BLaER1 treated with 17β-estradiol and CSF1 and Interleukin-3, amounts not matched to agents 10 nM and 100 nM (cell line): ENCODE measurements at regions not wholly inside any gene's neighbourhood (a gene's known extent, or its start where the extent isn't known, plus 50 kb on each side); places are given as distances from the start of the nearest gene placed in this dataset.

Experiments
- H3K27ac ChIP-seq, 11 experiments: shearing (Covaris generic); formaldehyde crosslinking; 2 replicates each; pipeline ENCODE4 v1.8.1; 2022
- H3K27me3 ChIP-seq, 11 experiments: shearing (Covaris generic); formaldehyde crosslinking; 2 replicates each; pipeline ENCODE4 v1.8.1; 2022
- H3K36me3 ChIP-seq, 11 experiments: shearing (Covaris generic); formaldehyde crosslinking; 2 replicates each; pipeline ENCODE4 v1.8.1; 2022
- H3K4me1 ChIP-seq, 10 experiments: shearing (Covaris generic); formaldehyde crosslinking; 2 replicates each; pipeline ENCODE4 v1.8.1; 2022
- H3K4me2 ChIP-seq, 11 experiments: shearing (Covaris generic); formaldehyde crosslinking; 2 replicates each; pipeline ENCODE4 v1.8.1; 2022
- H3K4me3 ChIP-seq, 10 experiments: shearing (Covaris generic); formaldehyde crosslinking; 2 replicates each; pipeline ENCODE4 v1.8.1; 2022
- H3K9ac ChIP-seq, 11 experiments: shearing (Covaris generic); formaldehyde crosslinking; 2 replicates each; pipeline ENCODE4 v1.8.1; 2022
- H3K9me3 ChIP-seq, 11 experiments: shearing (Covaris generic); formaldehyde crosslinking; replicated peaks in 1 of 11; 2 replicates each; pipeline ENCODE4 v1.8.1; 2022
- H4K20me1 ChIP-seq, 11 experiments: shearing (Covaris generic); formaldehyde crosslinking; 2 replicates each; pipeline ENCODE4 v1.8.1; 2022
- Cebpa-rat ChIP-seq, 11 experiments: shearing (Covaris generic); IDR thresholded peaks; 2 replicates each; pipeline ENCODE4 v1.8.1; 2022

DNA sequence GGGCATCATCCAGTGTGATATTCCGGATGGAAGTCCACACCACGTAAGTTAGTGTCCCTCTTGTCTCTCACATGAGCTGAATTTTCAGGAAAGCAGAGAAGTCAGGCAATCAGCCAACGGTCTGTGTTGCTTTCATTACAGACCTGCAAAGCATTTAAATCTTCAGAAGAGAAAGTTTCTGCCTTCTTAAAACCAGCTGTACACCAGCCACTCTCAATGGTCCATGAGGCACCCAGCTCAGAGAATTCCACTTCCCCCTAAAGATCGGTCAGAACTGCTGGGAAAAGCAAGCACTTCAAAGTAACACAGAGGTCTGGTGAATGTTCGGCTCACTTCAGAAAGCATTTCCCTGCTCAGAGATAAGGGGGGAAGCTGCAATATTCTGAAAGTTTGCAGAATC, 903.7 kb downstream of the EPHA3 start:
- Histone ChIP-seq H3K4me3 (no peak overlapping the region), H3K9me3 (no peaks in the 10 kb centered on the region), H3K36me3 (no peaks in the 10 kb centered on the region), H3K27ac (no peak overlapping the region), H3K9ac (no peak overlapping the region), H4K20me1 (no peaks in the 10 kb centered on the region), H3K27me3 (no peaks in the 10 kb centered on the region), H3K4me1 (peaks cover 4 to 40% (median 14%) of the 10 kb centered on the region in 10 experiments; a peak in 17 of 20 replicates), H3K4me2 (peak overlapping the region in 1 of 11 experiments; percentile 5; a peak in 1 of 22 replicates)
- no peak for TF ChIP-seq Cebpa-rat (IDR thresholded peaks at IDR 0.05)

DNA sequence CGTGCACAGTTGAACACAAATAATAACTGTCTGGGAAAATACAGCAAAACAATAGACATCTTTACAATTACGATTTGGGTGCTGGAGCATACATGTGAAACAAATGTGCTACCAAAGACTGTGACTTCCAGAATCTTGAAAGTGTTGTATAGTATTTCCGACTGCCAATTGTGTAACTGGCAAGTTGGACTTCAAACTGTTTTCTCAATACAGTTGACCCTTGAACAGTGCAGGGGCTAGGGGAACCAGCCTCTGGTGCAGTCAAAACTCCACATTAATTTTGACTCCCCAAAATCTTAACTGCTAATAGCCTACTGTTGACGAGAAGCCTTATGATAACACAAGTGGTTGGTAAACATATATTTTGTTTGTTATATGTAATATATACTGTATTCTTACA, 904.2 kb downstream of the EPHA3 start:
- H4K20me1 ChIP-seq, result no peaks in the 10 kb centered on the region
- H3K27ac ChIP-seq, result no peak overlapping the region
- no peak overlapping the region for H3K4me3 ChIP-seq
- no peak for TF ChIP-seq Cebpa-rat (IDR thresholded peaks at IDR 0.05)
- no peaks in the 10 kb centered on the region for H3K27me3 ChIP-seq
- H3K9ac ChIP-seq, result no peak overlapping the region
- peaks cover 4 to 45% (median 16%) of the 10 kb centered on the region in 10 experiments; a peak in 17 of 20 replicates for H3K4me1 ChIP-seq
- H3K36me3 ChIP-seq, result no peaks in the 10 kb centered on the region
- no peaks in the 10 kb centered on the region for H3K9me3 ChIP-seq
- H3K4me2 ChIP-seq, result peak overlapping the region in 1 of 11 experiments; percentile 5; a peak in 1 of 22 replicates

DNA sequence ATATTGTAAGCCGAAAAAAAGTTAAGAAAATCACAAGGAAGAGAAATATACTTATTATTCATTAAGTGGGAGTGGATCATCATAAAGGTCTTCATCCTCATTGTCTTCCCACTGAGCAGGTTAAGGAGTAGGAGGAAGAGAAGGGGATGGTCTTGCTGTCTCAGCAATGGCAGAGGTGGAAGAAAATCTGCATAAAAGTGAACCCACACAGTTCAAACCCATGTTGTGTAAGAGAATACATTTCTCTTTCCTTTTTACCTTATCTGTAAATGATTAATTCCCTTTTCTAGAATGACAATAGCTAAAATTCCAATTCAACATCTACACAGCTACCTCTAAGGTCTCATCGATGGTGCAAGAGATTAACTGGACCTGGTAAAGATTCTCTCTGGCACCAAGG, 904.6 kb downstream of the EPHA3 start:
- Histone ChIP-seq H3K4me3 (no peak overlapping the region), H3K36me3 (no peaks in the 10 kb centered on the region), H4K20me1 (no peaks in the 10 kb centered on the region), H3K27ac (no peak overlapping the region), H3K9me3 (no peaks in the 10 kb centered on the region), H3K27me3 (no peaks in the 10 kb centered on the region), H3K9ac (no peak overlapping the region), H3K4me1 (peaks cover 4 to 45% (median 17%) of the 10 kb centered on the region in 10 experiments; a peak in 17 of 20 replicates), H3K4me2 (no peak overlapping the region)
- no peak for TF ChIP-seq Cebpa-rat (IDR thresholded peaks at IDR 0.05)

DNA sequence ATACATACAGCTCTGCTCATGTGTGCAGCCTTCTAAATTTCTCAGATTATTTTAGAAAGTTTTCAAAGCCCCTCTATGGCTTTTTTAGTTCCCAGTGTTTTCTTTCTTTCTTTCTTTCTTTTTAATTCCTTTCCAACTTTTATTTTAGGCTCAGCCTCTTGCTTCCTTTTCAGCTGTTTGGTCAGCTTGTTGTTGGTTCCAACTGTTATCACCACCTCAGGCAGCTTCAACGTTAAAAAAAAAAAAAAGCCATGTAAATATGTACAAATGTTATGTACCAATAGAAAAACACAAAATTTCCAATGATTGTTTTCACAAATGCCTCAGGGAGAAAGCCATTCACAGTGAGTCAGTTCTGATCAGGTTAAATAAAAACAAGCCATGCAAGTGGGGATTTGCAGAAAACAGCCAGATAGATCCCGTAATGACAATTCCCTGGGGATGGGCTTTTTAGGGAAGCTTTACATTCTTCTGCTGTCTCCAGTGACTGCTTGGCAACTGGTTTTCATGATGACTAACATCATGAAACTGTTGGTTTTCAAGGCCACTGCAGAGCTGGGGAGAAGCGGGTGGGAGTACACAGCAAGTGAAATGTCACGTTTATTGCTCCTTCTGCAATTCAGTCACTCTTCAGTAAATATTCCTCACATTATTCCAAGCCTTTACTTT, 908.4 kb downstream of the EPHA3 start:
- no peak overlapping the region for H3K4me3 ChIP-seq

DNA sequence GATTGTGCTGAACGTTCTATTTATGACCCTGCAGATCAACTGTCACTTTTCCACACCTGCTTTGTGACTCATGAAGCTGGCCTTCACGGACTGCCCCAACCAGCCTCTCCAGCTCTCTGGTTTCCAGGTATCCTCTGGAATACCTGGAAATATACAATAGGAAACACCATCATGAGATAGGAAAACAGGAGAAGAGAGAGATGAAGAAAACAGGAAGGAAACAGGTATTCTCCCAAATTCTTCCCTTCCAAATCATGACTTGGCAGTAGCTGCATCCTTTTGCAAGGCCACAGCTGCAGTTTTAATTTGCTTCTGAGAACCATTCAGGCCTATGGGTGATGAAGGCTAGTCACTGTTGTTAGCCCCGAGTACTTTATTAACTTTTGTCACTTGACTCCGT, 909.1 kb downstream of the EPHA3 start:
- Histone ChIP-seq H3K9me3 (no peaks in the 10 kb centered on the region), H3K36me3 (no peaks in the 10 kb centered on the region), H3K4me1 (peaks cover 4 to 17% (median 12%) of the 10 kb centered on the region in 10 experiments; a peak in 17 of 20 replicates), H3K27me3 (no peaks in the 10 kb centered on the region), H3K27ac (no peak overlapping the region), H3K4me3 (no peak overlapping the region), H4K20me1 (no peaks in the 10 kb centered on the region), H3K4me2 (peak overlapping the region in 6 of 11 experiments; percentile 6 to 43 (median 30); a peak in 8 of 22 replicates), H3K9ac (no peak overlapping the region)
- TF ChIP-seq Cebpa-rat (IDR thresholded peaks at IDR 0.05), result no peak

More for the DNA sequence above, 908.4 kb downstream of the EPHA3 start:
- no peaks in the 10 kb centered on the region for H3K36me3 ChIP-seq
- peak overlapping the region; percentile 6 to 43 (median 27); a peak in 15 of 22 replicates for H3K4me2 ChIP-seq
- H3K27ac ChIP-seq, result 0 out of 22 replicates have a peak overlapping the region, but pooled peaks of 1 of the 11 experiments have one; percentile 21
- H3K9me3 ChIP-seq, result no peaks in the 10 kb centered on the region
- no peak overlapping the region for H3K9ac ChIP-seq
- no peak for TF ChIP-seq Cebpa-rat (IDR thresholded peaks at IDR 0.05)
- H3K4me1 ChIP-seq, result peaks cover 4 to 19% (median 12%) of the 10 kb centered on the region in 10 experiments; a peak in 17 of 20 replicates
- no peaks in the 10 kb centered on the region for H3K27me3 ChIP-seq
- H4K20me1 ChIP-seq, result no peaks in the 10 kb centered on the region

DNA sequence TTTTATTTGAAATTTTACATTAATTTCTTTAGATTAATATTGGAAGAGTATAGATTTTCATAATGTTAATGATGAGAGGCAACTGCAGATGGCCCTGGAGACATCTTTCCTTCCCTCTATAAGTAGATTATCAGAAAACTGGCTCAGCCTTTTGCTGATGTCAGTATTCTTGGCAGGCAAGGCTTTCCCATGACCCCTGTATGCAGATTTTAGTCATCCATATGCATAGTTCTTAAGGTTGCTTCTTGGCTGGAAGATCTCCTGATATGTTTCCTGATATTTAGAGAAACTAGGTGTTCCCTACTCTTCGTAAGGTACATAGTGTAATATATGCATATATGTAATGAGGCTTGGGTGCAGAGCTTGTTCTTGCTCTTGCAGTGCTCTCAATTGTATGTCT, 911.4 kb downstream of the EPHA3 start:
- Histone ChIP-seq H4K20me1 (no peaks in the 10 kb centered on the region), H3K4me3 (no peak overlapping the region), H3K27ac (no peak overlapping the region), H3K9me3 (no peaks in the 10 kb centered on the region), H3K27me3 (no peaks in the 10 kb centered on the region), H3K9ac (no peak overlapping the region), H3K36me3 (no peaks in the 10 kb centered on the region), H3K4me1 (peaks cover 4 to 17% (median 12%) of the 10 kb centered on the region in 10 experiments; a peak in 17 of 20 replicates), H3K4me2 (no peak overlapping the region)
- TF ChIP-seq Cebpa-rat (IDR thresholded peaks at IDR 0.05), result no peak

DNA sequence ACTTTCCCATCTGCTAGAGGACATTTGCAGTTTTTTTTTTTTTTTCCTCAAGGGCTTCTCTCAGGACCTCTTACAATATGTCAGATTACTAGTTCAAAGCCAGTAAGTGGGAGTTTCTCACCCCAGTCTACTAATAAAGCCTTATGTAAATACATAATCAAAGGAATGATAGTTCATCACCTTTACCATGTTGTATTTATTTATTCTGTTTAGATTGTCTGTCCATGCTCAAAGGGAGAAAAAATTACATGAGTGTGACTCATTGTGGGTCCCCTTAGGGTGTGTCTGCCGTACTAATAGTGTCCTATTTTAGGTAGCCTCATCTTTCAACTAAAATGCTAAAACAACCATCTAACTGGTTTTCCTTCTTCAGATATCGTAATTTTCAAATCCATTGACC, 917.6 kb downstream of the EPHA3 start:
- Histone ChIP-seq H3K4me2 (peak overlapping the region in 1 of 11 experiments; percentile 28; a peak in 1 of 22 replicates), H3K27ac (no peak overlapping the region), H3K27me3 (no peaks in the 10 kb centered on the region), H3K9ac (no peak overlapping the region), H3K36me3 (no peaks in the 10 kb centered on the region), H3K9me3 (peaks cover 0 to 6% (median 0%) of the 10 kb centered on the region in 11 experiments; a peak in 5 of 22 replicates), H3K4me3 (no peak overlapping the region), H4K20me1 (no peaks in the 10 kb centered on the region), H3K4me1 (peaks cover 0 to 14% (median 0%) of the 10 kb centered on the region in 10 experiments; a peak in 4 of 20 replicates)
- no peak for TF ChIP-seq Cebpa-rat (IDR thresholded peaks at IDR 0.05)

DNA sequence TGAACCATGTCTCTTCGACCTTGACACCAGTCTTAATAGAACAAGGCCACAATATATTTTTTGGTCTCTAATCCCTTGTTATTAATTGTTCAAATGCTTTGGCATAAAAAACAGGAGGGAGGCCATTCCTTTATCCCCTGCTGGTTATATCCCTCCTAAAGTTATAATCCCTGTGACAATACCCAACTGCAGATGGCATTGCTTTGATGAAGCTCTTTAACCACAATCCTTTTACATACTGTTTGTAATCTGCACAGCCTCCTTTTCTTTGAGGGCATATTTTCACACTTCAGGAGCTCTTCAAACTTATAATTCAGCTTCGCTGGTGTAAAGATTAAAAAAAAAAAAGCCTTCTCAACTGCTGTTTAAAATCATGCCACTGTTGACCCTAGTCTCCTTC, 919.0 kb downstream of the EPHA3 start:
- peaks cover 0 to 14% (median 0%) of the 10 kb centered on the region in 10 experiments; a peak in 4 of 20 replicates for H3K4me1 ChIP-seq
- no peaks in the 10 kb centered on the region for H3K36me3 ChIP-seq
- H3K9ac ChIP-seq, result no peak overlapping the region
- TF ChIP-seq Cebpa-rat (IDR thresholded peaks at IDR 0.05), result no peak
- no peak overlapping the region for H3K27ac ChIP-seq
- H4K20me1 ChIP-seq, result no peaks in the 10 kb centered on the region
- no peak overlapping the region for H3K4me2 ChIP-seq
- peaks cover 0 to 8% (median 0%) of the 10 kb centered on the region in 11 experiments; a peak in 5 of 22 replicates for H3K9me3 ChIP-seq
- H3K27me3 ChIP-seq, result no peaks in the 10 kb centered on the region
- H3K4me3 ChIP-seq, result no peak overlapping the region

DNA sequence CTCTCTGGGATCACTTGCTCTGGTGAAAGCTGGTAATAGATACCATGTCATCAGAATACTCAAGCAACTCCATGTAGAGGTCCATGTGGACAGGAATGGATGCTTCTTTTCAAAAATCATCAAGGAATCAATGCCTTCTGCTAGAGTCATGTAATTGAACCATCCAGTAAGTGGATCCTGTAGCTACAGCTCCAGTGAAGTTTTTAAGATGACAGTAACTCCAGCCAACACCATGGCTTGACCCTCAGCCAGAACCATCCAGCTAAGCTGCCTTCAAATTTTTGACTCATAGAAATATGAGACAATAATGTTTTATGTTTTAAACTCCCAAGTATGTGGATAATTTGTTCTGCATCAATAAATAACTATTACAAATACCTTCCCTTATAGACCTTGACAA, 923.7 kb downstream of the EPHA3 start:
- H3K9me3 ChIP-seq, result peaks cover 0 to 8% (median 0%) of the 10 kb centered on the region in 11 experiments; a peak in 5 of 22 replicates
- H3K4me1 ChIP-seq, result peaks cover 0 to 5% (median 0%) of the 10 kb centered on the region in 10 experiments; a peak in 2 of 20 replicates
- no peak overlapping the region for H3K27ac ChIP-seq
- H4K20me1 ChIP-seq, result no peaks in the 10 kb centered on the region
- H3K4me2 ChIP-seq, result no peak overlapping the region
- TF ChIP-seq Cebpa-rat (IDR thresholded peaks at IDR 0.05), result no peak
- no peak overlapping the region for H3K9ac ChIP-seq
- H3K36me3 ChIP-seq, result no peaks in the 10 kb centered on the region
- no peaks in the 10 kb centered on the region for H3K27me3 ChIP-seq
- no peak overlapping the region for H3K4me3 ChIP-seq
